PC-9 (cell line): ENCODE measurements at regions not wholly inside any gene's neighbourhood (a gene's known extent, or its start where the extent isn't known, plus 50 kb on each side); places are given as distances from the start of the nearest gene placed in this dataset.

Source experiments
- EZH2 ChIP-seq: fragments of 200-600 bp; sonication (generic); IDR thresholded peaks from 2 replicates; pipeline ENCODE4 v1.8.0; 2017; ENCODE audit warnings: antibody characterized with exemption, low read depth
- TF ChIP-seq, protein P1 (sequence below): fragments of 200-600 bp; sonication (generic); conservative IDR thresholded peaks from 2 replicates; pipeline ENCODE4 v1.6.1; 2017; ENCODE audit warnings: mixed run types, antibody characterized with exemption, mild to moderate bottlenecking, moderate library complexity

DNA sequence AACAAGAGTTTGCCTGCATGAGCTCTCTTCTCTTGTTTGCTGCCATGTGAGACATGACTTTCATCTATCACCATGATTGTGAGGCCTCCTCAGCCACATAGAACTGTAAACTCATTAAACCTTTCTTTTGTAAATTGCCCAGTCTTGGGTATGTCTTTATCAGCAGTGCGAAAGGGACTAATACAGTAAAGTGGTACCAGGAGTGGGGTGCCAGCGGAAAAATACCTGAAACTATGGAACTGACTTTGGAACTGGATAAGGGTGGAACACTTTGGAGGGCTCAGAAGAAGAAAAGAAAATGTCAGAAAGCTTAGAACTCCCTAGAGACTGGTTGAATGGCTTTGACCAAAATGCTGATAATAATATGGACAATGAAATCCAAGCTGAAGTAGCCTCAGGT, 260.9 kb downstream of the DSC3 start:
- TF ChIP-seq, protein P1, sequence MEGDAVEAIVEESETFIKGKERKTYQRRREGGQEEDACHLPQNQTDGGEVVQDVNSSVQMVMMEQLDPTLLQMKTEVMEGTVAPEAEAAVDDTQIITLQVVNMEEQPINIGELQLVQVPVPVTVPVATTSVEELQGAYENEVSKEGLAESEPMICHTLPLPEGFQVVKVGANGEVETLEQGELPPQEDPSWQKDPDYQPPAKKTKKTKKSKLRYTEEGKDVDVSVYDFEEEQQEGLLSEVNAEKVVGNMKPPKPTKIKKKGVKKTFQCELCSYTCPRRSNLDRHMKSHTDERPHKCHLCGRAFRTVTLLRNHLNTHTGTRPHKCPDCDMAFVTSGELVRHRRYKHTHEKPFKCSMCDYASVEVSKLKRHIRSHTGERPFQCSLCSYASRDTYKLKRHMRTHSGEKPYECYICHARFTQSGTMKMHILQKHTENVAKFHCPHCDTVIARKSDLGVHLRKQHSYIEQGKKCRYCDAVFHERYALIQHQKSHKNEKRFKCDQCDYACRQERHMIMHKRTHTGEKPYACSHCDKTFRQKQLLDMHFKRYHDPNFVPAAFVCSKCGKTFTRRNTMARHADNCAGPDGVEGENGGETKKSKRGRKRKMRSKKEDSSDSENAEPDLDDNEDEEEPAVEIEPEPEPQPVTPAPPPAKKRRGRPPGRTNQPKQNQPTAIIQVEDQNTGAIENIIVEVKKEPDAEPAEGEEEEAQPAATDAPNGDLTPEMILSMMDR: no peak
- no peak for TF ChIP-seq EZH2
